IMR-90 (cell line): ENCODE measurements at regions not wholly inside any gene's neighbourhood (a gene's known extent, or its start where the extent isn't known, plus 50 kb on each side); places are given as distances from the start of the nearest gene placed in this dataset.

Experiments
- BHLHE40 ChIP-seq: fragments of 150-350 bp; IDR thresholded peaks from 2 replicates; pipeline ENCODE4 v1.6.1; 2016; ENCODE audit warnings: mild to moderate bottlenecking, low read depth, low read length
- CEBPB ChIP-seq: IDR thresholded peaks from 2 replicates; pipeline ENCODE4 v1.6.1; 2012; ENCODE audit warnings: low read depth, low read length, improper control_type of control experiment
- CTCF ChIP-seq: conservative IDR thresholded peaks from 2 replicates; pipeline ENCODE4 v1.5.1; 2012; ENCODE audit warnings: mild to moderate bottlenecking, low read depth, low read length, improper control_type of control experiment
- ELK1 ChIP-seq: fragments of 150-350 bp; IDR thresholded peaks from 2 replicates; pipeline ENCODE4 v1.6.1; 2016; ENCODE audit warnings: low read depth, mild to moderate bottlenecking, low read length, moderate library complexity, borderline replicate concordance
- FOS ChIP-seq: fragments of 150-350 bp; IDR thresholded peaks from 2 replicates; pipeline ENCODE4 v1.6.1; 2016; ENCODE audit warnings: low read depth, low read length
- MAFK ChIP-seq: IDR thresholded peaks from 2 replicates; pipeline ENCODE4 v1.6.1; 2012; ENCODE audit warnings: low read depth, low read length, improper control_type of control experiment
- NFE2L2 ChIP-seq: fragments of 150-350 bp; IDR thresholded peaks from 2 replicates; pipeline ENCODE4 v1.6.1; 2016; ENCODE audit warnings: low read depth, mild to moderate bottlenecking, low read length
- POLR2A ChIP-seq: IDR thresholded peaks from 2 replicates; pipeline ENCODE4 v1.6.1; 2012; ENCODE audit warnings: mild to moderate bottlenecking, low read depth, low read length
- RAD21 ChIP-seq: IDR thresholded peaks from 2 replicates; pipeline ENCODE4 v1.6.1; 2012; ENCODE audit warnings: low read length, improper control_type of control experiment
- RFX5 ChIP-seq: IDR thresholded peaks from 2 replicates; pipeline ENCODE4 v1.8.0; 2012; ENCODE audit warnings: low read depth, mild to moderate bottlenecking, low read length, moderate library complexity
- USF2 ChIP-seq: fragments of 150-350 bp; IDR thresholded peaks from 2 replicates; pipeline ENCODE4 v1.6.1; 2017; ENCODE audit warnings: mild to moderate bottlenecking, antibody characterized with exemption, low read length, low read depth

GRCh38 chr12:89877671-89878070 lies 169.0 kb upstream of the ATP2B1 start:
- TF ChIP-seq CTCF (no peak), BHLHE40 (no peak), POLR2A (no peak), USF2 (no peak), RAD21 (no peak), FOS (no peak), NFE2L2 (no peak), CEBPB (no peak), RFX5 (no peak), MAFK (no peak), ELK1 (no peak)
